WTC11 (cell line): ENCODE measurements at regions not wholly inside any gene's neighbourhood (a gene's known extent, or its start where the extent isn't known, plus 50 kb on each side); places are given as distances from the start of the nearest gene placed in this dataset.

Experiments used
- ELF4 ChIP-seq: sonication (generic); formaldehyde crosslinking; IDR thresholded peaks from 2 replicates; pipeline ENCODE4 v1.8.1; 2022; ENCODE audit warnings: low read depth, mild to moderate bottlenecking, moderate library complexity, missing genetic modification reagents
- FOXK1 ChIP-seq: sonication (generic); formaldehyde crosslinking; IDR thresholded peaks from 2 replicates; pipeline ENCODE4 v1.8.0; 2022; ENCODE audit warnings: mild to moderate bottlenecking, moderate library complexity, missing genetic modification reagents
- RORB ChIP-seq: fragments of 250-450 bp; sonication (Bioruptor Pico); IDR thresholded peaks from 2 replicates; pipeline ENCODE4 v1.9.0; 2021; ENCODE audit warnings: mild to moderate bottlenecking
- TEAD4 ChIP-seq: sonication (generic); formaldehyde crosslinking; IDR thresholded peaks from 2 replicates; pipeline ENCODE4 v1.8.0; 2022; ENCODE audit warnings: mild to moderate bottlenecking, missing genetic modification reagents
- TF ChIP-seq, protein P1 (sequence below): fragments of 200-600 bp; IDR thresholded peaks from 2 replicates; pipeline ENCODE4 v1.8.0; 2022; ENCODE audit warnings: antibody characterized with exemption
- TF ChIP-seq, protein P2 (sequence below): sonication (generic); formaldehyde crosslinking; IDR thresholded peaks from 2 replicates; pipeline ENCODE4 v1.8.1; 2023; ENCODE audit warnings: mild to moderate bottlenecking, missing genetic modification reagents, moderate library complexity
- TF ChIP-seq, protein P3 (sequence below): sonication (generic); formaldehyde crosslinking; IDR thresholded peaks from 2 replicates; pipeline ENCODE4 v1.8.1; 2022; ENCODE audit warnings: low read depth, mild to moderate bottlenecking, moderate library complexity, missing genetic modification reagents, borderline replicate concordance
- TF ChIP-seq, protein P4 (sequence below): sonication (generic); formaldehyde crosslinking; IDR thresholded peaks from 2 replicates; pipeline ENCODE4 v1.8.1; 2022; ENCODE audit warnings: missing genetic modification reagents, borderline replicate concordance
- TF ChIP-seq, protein P5 (sequence below): sonication (generic); formaldehyde crosslinking; IDR thresholded peaks from 2 replicates; pipeline ENCODE4 v1.8.0; 2022; ENCODE audit warnings: mild to moderate bottlenecking, missing genetic modification reagents

DNA sequence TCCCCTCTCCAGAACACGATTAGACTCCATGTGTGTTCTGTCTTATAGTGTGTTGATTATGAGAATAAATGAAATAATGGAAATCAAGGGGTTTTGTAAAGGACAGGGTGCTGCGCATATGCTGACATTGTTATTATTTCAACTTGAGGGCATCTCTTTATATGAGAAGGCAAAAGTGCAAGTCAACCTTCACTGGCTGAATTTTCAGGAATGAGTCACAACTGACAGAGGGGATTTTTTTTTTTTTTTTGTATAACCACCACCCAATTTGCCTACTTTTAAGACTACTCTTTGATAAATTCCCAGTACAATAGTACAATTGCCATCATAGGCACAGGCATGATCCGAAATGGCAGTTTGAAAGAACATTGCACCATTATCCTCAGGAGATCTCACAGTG lies 419.2 kb upstream of the NMUR2 start:
- TF ChIP-seq, protein P1, sequence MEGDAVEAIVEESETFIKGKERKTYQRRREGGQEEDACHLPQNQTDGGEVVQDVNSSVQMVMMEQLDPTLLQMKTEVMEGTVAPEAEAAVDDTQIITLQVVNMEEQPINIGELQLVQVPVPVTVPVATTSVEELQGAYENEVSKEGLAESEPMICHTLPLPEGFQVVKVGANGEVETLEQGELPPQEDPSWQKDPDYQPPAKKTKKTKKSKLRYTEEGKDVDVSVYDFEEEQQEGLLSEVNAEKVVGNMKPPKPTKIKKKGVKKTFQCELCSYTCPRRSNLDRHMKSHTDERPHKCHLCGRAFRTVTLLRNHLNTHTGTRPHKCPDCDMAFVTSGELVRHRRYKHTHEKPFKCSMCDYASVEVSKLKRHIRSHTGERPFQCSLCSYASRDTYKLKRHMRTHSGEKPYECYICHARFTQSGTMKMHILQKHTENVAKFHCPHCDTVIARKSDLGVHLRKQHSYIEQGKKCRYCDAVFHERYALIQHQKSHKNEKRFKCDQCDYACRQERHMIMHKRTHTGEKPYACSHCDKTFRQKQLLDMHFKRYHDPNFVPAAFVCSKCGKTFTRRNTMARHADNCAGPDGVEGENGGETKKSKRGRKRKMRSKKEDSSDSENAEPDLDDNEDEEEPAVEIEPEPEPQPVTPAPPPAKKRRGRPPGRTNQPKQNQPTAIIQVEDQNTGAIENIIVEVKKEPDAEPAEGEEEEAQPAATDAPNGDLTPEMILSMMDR, result no peak
- TF ChIP-seq FOXK1 (CRISPR knock-in tag) (no peak), ELF4 (CRISPR knock-in tag) (no peak), RORB (CRISPR knock-in tag) (no peak), TEAD4 (CRISPR knock-in tag) (no peak)
- TF ChIP-seq, protein P2, sequence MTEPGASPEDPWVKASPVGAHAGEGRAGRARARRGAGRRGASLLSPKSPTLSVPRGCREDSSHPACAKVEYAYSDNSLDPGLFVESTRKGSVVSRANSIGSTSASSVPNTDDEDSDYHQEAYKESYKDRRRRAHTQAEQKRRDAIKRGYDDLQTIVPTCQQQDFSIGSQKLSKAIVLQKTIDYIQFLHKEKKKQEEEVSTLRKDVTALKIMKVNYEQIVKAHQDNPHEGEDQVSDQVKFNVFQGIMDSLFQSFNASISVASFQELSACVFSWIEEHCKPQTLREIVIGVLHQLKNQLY (CRISPR knock-in tag), result no peak
- TF ChIP-seq, protein P3, sequence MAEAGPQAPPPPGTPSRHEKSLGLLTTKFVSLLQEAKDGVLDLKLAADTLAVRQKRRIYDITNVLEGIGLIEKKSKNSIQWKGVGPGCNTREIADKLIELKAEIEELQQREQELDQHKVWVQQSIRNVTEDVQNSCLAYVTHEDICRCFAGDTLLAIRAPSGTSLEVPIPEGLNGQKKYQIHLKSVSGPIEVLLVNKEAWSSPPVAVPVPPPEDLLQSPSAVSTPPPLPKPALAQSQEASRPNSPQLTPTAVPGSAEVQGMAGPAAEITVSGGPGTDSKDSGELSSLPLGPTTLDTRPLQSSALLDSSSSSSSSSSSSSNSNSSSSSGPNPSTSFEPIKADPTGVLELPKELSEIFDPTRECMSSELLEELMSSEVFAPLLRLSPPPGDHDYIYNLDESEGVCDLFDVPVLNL, result no peak
- TF ChIP-seq, protein P4, sequence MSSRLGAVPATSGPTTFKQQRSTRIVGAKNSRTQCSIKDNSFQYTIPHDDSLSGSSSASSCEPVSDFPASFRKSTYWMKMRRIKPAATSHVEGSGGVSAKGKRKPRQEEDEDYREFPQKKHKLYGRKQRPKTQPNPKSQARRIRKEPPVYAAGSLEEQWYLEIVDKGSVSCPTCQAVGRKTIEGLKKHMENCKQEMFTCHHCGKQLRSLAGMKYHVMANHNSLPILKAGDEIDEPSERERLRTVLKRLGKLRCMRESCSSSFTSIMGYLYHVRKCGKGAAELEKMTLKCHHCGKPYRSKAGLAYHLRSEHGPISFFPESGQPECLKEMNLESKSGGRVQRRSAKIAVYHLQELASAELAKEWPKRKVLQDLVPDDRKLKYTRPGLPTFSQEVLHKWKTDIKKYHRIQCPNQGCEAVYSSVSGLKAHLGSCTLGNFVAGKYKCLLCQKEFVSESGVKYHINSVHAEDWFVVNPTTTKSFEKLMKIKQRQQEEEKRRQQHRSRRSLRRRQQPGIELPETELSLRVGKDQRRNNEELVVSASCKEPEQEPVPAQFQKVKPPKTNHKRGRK (CRISPR knock-in tag), result no peak
- TF ChIP-seq, protein P5, sequence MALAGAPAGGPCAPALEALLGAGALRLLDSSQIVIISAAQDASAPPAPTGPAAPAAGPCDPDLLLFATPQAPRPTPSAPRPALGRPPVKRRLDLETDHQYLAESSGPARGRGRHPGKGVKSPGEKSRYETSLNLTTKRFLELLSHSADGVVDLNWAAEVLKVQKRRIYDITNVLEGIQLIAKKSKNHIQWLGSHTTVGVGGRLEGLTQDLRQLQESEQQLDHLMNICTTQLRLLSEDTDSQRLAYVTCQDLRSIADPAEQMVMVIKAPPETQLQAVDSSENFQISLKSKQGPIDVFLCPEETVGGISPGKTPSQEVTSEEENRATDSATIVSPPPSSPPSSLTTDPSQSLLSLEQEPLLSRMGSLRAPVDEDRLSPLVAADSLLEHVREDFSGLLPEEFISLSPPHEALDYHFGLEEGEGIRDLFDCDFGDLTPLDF (CRISPR knock-in tag), result no peak
